ENCODE measurements at regions not wholly inside any gene's neighbourhood (a gene's known extent, or its start where the extent isn't known, plus 50 kb on each side); places are given as distances from the start of the nearest gene placed in this dataset.

DNA sequence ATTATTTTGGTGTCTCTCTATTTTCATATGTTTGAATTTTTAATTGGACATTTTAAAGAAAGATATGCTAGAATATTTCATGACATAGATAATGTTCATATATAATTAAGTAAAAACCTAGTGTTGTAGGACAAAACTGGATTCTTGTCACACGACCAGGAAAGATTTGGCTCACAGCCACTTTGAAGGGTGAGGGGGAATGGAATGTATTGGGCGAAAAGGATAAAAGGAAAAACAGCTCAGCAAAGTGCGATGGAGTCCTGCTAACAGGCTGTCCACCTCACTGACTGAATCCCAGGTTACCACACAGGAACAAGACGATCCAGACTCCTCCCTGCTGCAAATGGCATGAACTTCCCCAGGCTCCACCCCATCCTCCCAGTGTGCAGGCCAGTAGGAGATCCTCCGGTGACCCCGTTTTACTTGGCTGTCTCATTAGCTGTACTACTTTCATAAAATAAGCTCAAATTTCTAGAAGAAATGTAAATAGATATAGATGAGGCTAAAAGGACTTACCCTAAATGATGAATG, 186.2 kb downstream of the CD47 start:
- peak; percentile 14 to 45 for DNase-seq (ENCODE audit: low read depth in 2 of 2)

DNA sequence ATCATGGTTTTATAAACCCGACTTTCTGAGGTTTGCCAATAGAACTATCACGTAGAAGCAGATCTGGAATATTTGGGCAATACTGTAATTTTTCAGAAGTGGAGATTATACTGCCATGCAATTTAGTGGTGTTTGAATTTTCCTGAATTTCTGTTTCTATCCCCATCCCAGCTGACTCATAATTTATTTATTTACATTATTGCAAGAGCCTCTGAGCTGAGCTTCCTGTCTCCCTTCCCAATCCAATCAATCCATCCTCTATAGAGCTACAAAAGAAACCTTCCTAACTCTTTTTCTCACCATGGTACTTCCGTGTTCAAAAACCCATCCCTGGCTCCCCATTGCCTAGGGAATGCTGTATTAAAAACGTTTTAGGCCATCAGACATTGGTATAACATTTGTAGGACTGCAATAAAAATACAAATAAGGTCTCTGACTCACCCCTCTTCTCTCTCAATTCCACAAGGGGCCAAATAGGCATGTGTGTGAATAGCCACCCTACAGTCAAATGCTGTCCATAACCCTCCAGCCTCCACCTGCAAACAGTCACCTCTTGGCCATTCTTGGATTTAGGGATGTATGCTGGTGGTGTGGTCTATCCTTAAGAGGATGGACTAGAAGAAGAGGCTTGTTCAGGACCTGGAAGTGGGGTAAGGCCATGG, 190.7 kb downstream of the CD47 start:
- DNase-seq (ENCODE audit: low read depth in 2 of 2), result peak in 1 of 2 donors; percentile 13

DNA sequence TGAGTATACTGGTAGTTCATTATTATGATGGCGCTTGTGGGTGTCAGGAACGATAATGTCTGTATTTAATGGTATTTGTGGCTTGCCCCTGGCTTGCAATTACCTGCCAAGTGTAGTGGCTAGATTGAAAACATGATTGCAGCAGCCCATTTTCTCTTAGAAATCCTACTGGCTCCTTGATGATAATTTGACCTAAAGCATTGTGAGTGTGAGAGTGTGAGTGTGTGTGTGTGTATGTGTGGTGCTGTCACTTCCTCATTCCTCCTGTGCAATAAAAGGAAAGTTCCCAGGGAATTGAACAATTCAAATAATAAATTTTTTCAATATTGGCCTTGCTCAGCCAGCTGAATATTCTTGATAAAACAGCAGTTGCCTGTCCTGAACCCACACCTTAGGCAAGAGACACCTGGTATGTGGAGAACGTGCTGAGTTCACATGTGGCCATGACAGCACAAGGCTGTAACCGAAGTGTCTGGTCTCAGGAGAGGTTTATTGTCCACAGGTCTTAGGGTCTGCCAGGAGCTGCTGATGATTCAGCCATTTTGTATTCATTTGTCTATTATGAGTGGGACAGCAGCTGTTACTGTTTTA, 193.3 kb downstream of the CD47 start:
- peak in 1 of 2 donors; percentile 11 for DNase-seq (ENCODE audit: low read depth in 2 of 2)

DNA sequence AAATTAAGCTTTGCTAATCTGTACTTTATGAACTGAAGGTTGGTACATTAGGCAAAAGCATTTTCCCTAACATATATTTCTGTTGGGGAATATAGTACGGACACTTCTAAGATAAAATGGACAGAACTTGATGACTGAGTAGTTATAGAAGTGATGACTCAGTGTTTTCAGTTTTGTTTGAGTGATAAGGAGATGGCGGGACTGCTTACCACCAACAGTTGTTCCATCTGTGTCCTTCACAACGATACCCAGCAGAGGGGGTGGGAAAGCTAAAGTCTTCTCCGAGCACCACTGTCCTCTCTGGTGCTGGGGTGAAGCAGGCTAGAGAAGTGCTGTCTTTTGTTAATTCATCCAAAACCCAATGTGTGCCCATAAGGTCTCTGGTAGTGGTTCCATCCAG, 195.8 kb downstream of the CD47 start:
- DNase-seq (ENCODE audit: low read depth in 2 of 2), result no peak

DNA sequence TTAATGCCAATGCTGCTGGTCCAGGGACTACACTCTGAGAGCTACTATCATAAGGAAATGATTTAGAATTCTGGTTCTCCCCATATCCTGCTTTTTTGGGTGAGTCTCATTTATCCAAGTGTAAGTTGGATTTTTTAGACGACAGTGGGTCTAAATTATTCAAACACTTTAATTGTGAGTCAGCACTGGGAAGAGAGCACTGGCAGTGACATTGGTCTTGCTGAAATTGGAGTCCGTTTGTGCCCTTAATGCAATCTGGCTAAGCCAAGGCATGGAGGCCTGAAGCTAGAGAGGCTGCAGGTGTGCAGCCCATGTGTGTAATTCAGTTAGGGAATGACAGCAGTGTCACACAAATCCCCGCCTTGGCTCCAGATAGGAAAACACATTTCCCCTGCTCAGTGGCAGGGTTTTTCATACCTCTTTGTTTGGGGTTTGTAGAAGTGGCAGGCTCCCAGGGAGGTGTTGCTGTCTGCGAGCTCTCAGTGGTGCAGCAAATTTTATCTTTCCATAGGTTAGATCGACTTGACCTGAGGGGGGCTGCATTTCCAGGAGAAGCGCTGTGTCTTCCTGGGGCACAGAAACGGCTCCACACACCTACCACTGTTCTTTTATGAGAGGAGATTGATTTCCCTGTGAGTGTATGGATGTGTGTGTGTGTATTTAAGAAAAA, 197.7 kb downstream of the CD47 start:
- DNase-seq (ENCODE audit: low read depth in 2 of 2), result no peak

DNA sequence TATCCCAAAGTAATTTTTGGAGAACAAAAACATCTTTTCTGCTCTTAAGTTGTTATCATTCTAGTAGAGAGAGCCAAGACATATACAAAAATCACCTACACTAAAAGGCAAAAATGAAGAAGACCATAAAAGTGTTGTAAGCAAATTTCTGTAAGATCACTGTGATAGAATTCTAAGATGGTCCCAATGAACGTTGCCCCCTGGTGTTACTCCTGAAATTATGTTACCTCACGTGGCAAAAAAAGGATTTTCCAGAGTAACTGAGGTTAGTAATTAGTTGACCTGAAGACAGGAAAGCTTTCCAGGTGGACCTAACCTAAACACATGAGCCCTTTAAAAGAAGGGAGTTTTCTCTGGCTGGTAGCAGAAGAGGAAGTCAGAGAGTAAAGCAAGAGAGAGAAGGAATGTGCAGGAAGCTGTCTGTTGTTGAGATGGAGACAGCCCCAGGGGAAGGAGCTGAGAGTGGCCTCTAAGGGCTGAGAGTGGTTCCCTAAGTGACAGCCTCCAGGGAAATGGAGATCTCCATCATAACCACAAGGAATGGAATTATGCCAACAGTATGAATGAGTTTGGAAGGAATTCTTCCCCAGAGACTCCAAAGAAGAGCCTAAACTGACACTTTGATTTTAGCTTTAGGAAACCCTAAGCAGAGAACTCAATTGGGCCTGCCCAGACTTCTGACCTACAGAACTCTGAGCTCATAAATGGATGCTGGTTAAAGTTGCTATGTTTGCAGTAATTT, 205.9 kb downstream of the CD47 start:
- no peak for DNase-seq (ENCODE audit: low read depth in 2 of 2)

DNA sequence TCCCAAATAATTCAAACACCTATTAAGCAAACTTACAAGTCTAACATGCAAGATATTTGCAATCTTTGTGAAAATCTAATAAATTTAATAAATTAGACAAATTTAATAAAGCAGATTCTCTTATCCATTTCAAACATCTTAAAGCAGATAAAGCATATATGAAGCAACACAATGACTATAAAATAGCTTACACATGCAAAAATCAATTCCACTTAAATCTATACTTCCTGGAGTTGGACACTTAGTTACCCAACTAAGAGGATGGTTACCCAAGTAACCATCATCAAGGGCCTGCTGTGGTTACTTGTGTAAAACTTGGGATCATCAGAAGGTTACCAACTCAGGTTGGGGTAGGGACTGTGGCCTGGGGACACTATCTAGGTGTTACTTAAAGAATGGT, 206.8 kb downstream of the CD47 start:
- DNase-seq (ENCODE audit: low read depth in 2 of 2), result no peak

DNA sequence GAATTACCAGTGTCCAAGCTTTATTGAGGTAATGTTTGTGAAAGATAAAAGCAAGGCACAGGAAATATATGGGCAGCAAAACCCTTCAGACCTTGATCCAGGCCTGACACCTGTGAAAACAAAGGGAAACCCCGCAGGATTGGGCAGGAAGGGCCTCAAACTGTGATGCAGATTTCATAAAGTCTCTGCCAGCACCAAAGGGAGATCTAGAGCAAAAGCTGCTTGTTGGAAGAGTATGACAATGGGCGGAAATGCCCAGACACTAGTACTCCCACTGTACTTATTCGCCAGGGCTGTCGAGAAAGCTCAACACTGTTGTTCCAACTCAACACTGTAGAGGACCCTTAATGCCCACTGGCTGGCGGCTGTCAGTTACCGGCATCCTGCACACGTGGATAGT, 207.9 kb downstream of the CD47 start:
- peak; percentile 94 to 95 for DNase-seq (ENCODE audit: low read depth in 2 of 2)

DNA sequence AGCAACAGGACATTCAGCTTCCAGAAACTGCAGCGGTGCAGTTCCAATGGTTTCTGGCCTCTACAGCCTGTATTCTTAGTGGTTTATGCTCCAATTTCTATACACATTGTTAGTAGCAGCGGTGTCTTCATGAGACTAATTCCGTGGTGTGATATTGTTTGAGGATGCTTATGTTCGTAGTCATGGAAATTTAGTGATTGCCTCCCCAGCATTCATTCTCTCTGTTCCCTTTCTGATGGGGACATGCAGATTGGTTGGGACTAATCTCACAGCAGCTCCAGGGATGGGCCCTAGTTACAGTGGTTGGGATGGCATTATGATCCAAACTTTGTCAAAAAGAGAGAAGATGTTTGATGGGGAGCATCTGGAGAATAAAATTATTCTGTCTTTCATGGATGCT, 208.6 kb downstream of the CD47 start:
- DNase-seq (ENCODE audit: low read depth in 2 of 2), result peak; percentile 62 to 66

DNA sequence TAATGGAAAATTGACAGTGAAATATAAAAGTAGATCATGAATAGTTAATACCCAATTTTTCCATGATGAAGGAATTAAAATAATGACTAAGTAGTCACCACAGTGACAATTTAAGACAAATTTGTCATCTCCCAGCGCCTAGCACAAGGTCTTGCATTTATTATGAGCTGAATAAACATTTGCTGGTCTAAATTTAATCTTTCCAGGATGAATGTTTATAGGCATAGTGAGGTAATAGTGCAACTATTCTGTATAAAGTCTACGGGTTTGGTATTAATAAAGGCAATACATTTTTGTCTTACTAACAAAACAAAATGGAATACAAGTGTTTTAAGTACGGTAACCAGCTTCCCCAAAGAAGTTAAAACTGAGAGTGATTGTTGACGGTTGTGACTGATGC, 209.3 kb downstream of the CD47 start:
- no peak for DNase-seq (ENCODE audit: low read depth in 2 of 2)

DNA sequence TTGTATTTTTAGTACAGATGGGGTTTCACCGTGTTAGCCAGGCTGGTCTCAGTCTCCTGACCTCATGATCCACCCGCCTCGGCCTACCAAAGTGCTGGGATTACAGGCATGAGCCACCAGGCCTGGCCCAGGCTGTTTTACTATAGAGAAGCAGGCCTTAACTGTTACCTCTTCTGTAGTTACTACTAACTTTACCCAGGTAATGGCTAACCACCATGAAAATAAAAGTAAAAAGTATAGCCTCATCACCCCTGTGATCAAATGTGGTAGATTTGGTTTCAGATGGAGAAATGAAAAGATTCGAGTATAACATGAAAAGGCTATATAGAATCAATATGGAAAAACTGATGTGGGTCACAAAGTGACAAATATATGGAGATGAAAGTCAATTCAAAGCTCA, 210.1 kb downstream of the CD47 start:
- no peak for DNase-seq (ENCODE audit: low read depth in 2 of 2)

DNA sequence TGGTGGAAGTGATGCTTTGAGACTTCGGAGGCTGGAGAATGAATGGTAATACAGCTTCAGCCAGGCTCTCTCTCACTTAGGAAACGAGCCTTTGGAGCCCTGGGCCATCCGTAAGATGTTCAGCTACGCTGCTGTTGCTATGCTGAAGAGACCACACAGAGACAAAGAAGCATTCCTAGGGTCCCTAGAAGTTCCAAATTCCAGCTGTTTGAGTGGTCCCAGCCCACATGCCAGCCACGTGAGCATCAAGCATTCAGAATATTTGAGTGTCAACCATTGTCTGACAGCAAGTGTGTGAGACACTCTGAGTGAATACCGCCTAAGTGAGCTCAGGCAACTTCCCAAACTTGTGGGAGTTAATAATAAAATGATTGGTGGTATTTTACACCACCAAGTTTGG, 212.9 kb downstream of the CD47 start:
- DNase-seq (ENCODE audit: low read depth in 2 of 2), result no peak

DNA sequence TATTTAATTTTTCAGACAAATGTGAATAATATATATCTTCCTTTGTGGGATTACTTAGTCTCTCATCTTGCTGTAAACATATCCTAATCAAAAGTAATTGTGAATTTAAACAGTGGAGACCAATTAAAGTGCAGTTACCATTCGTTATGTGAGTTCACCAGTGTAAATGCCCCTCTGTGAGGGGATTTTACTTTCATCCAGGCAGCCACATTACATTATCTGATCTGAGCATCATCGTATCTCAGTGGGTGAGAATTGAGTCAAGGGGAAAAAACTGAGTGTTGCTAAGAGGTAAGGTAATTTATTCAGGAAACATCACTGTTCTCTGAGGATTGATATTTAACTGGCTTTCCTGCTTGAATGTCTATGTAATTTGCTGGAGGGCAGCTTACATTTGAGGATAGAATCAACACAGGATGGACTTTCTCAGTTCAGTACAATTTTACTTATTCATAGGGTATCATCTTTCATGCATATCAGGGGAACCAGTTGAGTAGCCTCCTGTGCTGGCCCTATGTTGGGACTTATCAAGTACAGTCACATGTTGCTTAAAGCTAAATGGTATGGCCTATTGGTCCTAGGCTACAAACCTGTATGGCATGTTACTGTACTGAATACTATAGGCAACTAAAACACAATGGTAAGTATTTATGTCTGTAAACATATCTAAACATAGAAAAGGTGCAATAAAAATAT, 219.7 kb downstream of the CD47 start:
- DNase-seq (ENCODE audit: low read depth in 2 of 2), result no peak

DNA sequence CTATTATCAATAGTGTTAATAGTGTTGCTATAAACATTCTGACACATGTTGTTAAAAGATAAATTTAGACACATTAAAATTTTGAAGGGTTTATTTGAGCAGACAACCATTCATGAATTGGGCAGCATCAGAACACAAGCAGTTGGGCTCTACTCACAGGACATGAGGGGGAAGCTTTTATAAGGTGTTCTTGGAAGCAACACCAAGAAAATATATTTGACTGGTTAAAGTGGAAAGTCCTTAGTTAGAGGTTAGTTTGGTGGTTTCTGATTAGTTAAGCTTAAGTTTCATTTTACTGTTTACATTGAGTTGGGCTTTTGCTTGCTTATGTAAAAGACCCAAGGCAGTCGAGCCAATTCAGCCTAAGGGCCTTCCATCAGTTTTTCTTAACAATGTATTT, 220.7 kb downstream of the CD47 start:
- no peak for DNase-seq (ENCODE audit: low read depth in 2 of 2)

DNA sequence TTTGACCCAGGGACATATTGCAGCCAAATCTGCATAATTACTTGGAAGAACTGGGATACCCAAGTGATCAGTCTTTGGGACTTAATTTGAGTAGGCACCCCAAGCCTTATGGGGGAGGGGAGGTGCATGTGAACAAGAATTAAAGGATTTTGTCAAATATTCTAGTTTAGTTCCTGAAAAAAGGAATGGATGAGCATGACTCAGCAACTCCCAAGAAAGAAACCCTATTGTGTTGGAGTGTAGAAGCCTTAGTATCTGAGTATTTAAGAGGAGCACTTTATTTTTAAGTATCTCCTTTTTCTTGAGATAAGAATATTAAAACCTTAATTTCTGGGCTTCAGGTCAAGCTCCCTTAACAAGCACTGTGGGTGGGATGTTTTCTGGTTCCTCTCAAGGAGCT, 222.4 kb downstream of the CD47 start:
- no peak for DNase-seq (ENCODE audit: low read depth in 2 of 2)

DNA sequence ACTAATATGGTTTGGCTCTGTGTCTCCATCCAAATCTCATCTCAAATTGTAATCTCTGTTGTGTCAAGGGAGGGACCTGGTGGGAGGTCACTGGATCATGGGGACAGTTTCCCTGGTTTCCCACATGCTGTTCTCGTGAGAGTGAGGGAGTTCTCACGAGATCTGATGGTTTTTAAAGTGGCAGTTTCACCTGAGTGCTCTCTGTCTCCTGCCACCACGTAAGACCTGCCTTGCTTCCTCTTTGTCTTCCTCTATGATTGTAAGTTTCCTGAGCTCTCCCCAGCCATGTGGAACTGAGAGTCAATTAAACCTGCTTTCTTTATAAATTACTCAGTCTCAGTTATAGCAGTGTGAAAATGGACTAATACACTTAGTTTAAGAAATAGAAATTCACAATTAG, 228.9 kb downstream of the CD47 start:
- no peak for DNase-seq (ENCODE audit: low read depth in 2 of 2)

DNA sequence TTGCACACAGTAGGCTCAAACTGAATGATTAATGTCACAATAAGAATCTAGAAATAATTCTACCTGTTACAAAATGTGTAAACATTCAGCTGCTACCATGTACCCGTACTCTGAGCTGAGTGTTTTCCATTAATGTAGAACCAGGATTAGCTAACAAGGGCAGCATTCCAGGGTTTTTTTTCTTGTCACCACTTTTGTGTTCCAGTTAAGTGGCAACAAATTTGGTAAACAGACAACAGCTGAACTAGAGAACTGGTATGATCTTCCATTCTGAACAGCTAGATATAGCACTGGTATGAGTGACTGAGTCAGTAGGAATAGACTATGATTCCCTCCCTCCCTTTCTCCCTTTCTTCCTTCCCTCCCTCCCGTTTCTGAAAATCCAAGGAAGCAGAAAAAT, 229.4 kb downstream of the CD47 start:
- no peak for DNase-seq (ENCODE audit: low read depth in 2 of 2)
